ENCODE measurements at regions not wholly inside any gene's neighbourhood (a gene's known extent, or its start where the extent isn't known, plus 50 kb on each side); places are given as distances from the start of the nearest gene placed in this dataset.

GRCh38 chr6:33857093-33857931 lies 53.5 kb upstream of the MLN start:
- TF ChIP-seq EZH2phosphoT487 (IDR thresholded peaks at IDR 0.05; ENCODE audit: borderline replicate concordance, low read depth, low read length), result no peak
- no peak for TF ChIP-seq CTCF (conservative IDR thresholded peaks at IDR 0.05; ENCODE audit: low read length)
